ENCODE measurements at regions not wholly inside any gene's neighbourhood (a gene's known extent, or its start where the extent isn't known, plus 50 kb on each side); places are given as distances from the start of the nearest gene placed in this dataset.

DNA sequence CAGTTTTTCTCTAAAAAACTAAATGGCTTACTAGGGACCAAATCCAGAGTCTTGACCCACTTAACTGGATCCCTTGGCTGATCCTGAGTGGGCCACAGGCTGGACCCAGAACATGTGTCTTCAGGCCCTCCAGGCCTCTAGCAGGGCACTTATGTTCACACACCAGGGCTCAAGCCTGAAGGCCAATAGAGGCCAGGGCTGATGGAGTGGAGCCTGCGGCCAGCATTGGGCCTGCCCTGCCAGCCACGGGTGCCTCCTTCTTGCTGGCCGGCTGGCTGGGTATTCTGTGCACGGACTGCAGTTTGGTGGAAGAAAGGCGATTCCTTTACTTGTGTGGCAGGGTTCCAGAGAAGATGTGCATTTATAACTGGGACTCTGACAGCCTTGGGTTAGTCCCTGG lies 103.0 kb upstream of the ZNF32 start:
- TF ChIP-seq EP300 (IDR thresholded peaks at IDR 0.05) (no peak), POLR2A (IDR thresholded peaks at IDR 0.05) (no peak)
- TF ChIP-seq, protein P1, sequence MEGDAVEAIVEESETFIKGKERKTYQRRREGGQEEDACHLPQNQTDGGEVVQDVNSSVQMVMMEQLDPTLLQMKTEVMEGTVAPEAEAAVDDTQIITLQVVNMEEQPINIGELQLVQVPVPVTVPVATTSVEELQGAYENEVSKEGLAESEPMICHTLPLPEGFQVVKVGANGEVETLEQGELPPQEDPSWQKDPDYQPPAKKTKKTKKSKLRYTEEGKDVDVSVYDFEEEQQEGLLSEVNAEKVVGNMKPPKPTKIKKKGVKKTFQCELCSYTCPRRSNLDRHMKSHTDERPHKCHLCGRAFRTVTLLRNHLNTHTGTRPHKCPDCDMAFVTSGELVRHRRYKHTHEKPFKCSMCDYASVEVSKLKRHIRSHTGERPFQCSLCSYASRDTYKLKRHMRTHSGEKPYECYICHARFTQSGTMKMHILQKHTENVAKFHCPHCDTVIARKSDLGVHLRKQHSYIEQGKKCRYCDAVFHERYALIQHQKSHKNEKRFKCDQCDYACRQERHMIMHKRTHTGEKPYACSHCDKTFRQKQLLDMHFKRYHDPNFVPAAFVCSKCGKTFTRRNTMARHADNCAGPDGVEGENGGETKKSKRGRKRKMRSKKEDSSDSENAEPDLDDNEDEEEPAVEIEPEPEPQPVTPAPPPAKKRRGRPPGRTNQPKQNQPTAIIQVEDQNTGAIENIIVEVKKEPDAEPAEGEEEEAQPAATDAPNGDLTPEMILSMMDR (IDR thresholded peaks at IDR 0.05) = no peak

All from tibial nerve (tissue), 4 donors.